ENCODE measurements at regions not wholly inside any gene's neighbourhood (a gene's known extent, or its start where the extent isn't known, plus 50 kb on each side); places are given as distances from the start of the nearest gene placed in this dataset.

GRCh38 chr2:118726821-118727220, 120.6 kb downstream of the EN1 start:
- no peak overlapping the region for H3K4me3 ChIP-seq
- intact Hi-C loops (cut with DNase I): loop anchor here in 1 of 10 donors (2.0 kb wide), 1 partner anchor 26 kb away; no protein-coding TSS in a partner anchor
- H3K9me3 ChIP-seq: peaks cover 0 to 17% (median 3%) of the 10 kb centered on the region in 12 donors
- DNase-seq: no peak
- no peaks in the 10 kb centered on the region for H3K4me1 ChIP-seq
- ATAC-seq: no peak
- no peak for TF ChIP-seq CTCF (IDR thresholded peaks at IDR 0.05)
- TF ChIP-seq POLR2A (IDR thresholded peaks at IDR 0.05): no peak
- H3K27ac ChIP-seq: no peak overlapping the region
- H3K36me3 ChIP-seq: no peaks in the 10 kb centered on the region
- H3K27me3 ChIP-seq: no peaks in the 10 kb centered on the region

- peaks cover 0 to 15% (median 3%) of the 10 kb centered on the region in 12 donors for H3K9me3 ChIP-seq
- 39 to 54% (median 50%) methylated on average over 4 of the region's 4 CpGs for WGBS, 4 donors
- ATAC-seq (no peak), DNase-seq (no peak)
- no peaks in the 10 kb centered on the region for H3K4me1 ChIP-seq
- TF ChIP-seq CTCF (IDR thresholded peaks at IDR 0.05) (no peak), POLR2A (IDR thresholded peaks at IDR 0.05) (no peak)
- H3K27me3 ChIP-seq: peaks cover 0 to 4% (median 0%) of the 10 kb centered on the region in 9 donors
- no peaks in the 10 kb centered on the region for H3K36me3 ChIP-seq
- no peak overlapping the region for H3K27ac ChIP-seq
- H3K4me3 ChIP-seq: no peak overlapping the region
- intact Hi-C loops (cut with DNase I): no loop called here
Measured at GRCh38 chr2:118723394-118723793, 124.1 kb downstream of the EN1 start.

- H3K4me1 ChIP-seq: no peaks in the 10 kb centered on the region
Measured at GRCh38 chr2:118722976-118723375, 124.5 kb downstream of the EN1 start.

More at GRCh38 chr2:118722976-118723375, 124.5 kb downstream of the EN1 start:
- TF ChIP-seq POLR2A (IDR thresholded peaks at IDR 0.05): no peak
- TF ChIP-seq CTCF (IDR thresholded peaks at IDR 0.05): no peak
- Histone ChIP-seq H3K36me3 (no peaks in the 10 kb centered on the region), H3K27ac (no peak overlapping the region), H3K27me3 (peaks cover 0 to 6% (median 0%) of the 10 kb centered on the region in 9 donors), H3K4me3 (no peak overlapping the region), H3K9me3 (peaks cover 0 to 14% (median 1%) of the 10 kb centered on the region in 12 donors)
- ATAC-seq: no peak
- 72 to 79% (median 76%) methylated on average over 3 of the region's 3 CpGs for WGBS, 4 donors
- DNase-seq: no peak
- intact Hi-C loops (cut with DNase I): no loop called here
